Erythroblast (primary cell): ENCODE measurements at regions not wholly inside any gene's neighbourhood (a gene's known extent, or its start where the extent isn't known, plus 50 kb on each side); places are given as distances from the start of the nearest gene placed in this dataset.

Experiments
- GATA1 ChIP-seq: IDR thresholded peaks from 2 replicates; pipeline ENCODE4 v1.6.1; 2011; ENCODE audit warnings: low read depth, mild to moderate bottlenecking, control low read depth, low read length, moderate library complexity
- POLR2A ChIP-seq: IDR thresholded peaks from 2 replicates; pipeline ENCODE4 v1.6.1; 2011; ENCODE audit warnings: mild to moderate bottlenecking, low read length

- TF ChIP-seq POLR2A: no peak
- no peak for TF ChIP-seq GATA1
Measured at GRCh38 chr14:42877716-42878115, 1271.0 kb downstream of the LRFN5 start.
